DND-41 (cell line): ENCODE measurements at regions not wholly inside any gene's neighbourhood (a gene's known extent, or its start where the extent isn't known, plus 50 kb on each side); places are given as distances from the start of the nearest gene placed in this dataset.
"Not testable (repeated sequence)": the region's sequence is repeated elsewhere in the genome, so short reads cannot be mapped to it uniquely, and the experiment has no call there.

Source experiments
- CTCF ChIP-seq: IDR thresholded peaks from 2 replicates; pipeline ENCODE4 v1.5.1; 2012; ENCODE audit warnings: borderline replicate concordance, low read length, moderate library complexity, mild to moderate bottlenecking; ENCODE audit not compliant: poor library complexity, severe bottlenecking; ENCODE audit errors: extremely low read depth
- EZH2 ChIP-seq: IDR thresholded peaks from 3 replicates; pipeline ENCODE4 v1.6.1; 2012; ENCODE audit warnings: borderline replicate concordance, low read depth, mild to moderate bottlenecking, moderate library complexity, low read length, inconsistent platforms; ENCODE audit not compliant: severe bottlenecking

DNA sequence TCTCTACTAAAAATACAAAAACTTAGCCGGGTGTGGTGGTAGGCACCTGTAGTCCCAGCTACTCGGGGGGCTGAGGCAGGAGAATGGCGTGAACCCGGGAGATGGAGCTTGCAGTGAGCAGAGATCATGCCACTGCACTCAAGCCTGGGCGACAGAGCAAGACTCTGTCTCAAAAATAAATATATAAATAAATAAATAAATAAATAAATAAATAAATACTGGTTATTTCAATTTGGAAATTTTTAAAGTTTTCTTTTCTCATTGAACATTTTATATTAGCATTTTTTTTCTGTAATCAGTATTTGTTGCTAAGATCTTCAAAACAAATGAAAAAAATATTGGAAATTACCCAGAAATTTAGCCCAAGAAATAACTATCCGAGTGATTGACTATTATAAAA, 197.3 kb upstream of the SYT10 start:
- TF ChIP-seq CTCF, EZH2: not testable (repeated sequence)
